ENCODE measurements at regions not wholly inside any gene's neighbourhood (a gene's known extent, or its start where the extent isn't known, plus 50 kb on each side); places are given as distances from the start of the nearest gene placed in this dataset.

DNA sequence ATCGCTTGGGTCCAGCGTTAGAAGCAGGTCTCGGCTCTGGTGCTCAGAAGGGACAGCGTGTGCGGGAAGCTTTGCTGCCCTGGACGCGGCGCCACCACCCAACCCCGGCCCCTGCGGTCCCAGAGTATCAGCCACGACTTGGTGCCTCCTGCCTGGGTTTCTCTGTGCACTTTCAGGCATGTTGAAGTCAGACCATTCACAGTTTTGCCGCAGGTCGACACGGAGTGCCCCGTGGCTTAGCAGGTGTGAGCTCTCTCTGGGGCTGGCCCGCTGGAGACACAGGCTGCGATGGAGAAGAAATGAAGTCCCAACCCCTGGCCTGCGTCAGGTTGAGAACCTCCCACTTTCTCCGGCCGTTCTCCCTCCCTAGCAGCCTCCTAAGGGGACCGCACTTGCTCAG is 494.5 kb downstream of the BRD1 start:
- DNase-seq = no peak
- intact Hi-C loops (cut with DNase I) = no loop called here
- TF ChIP-seq, protein P1, sequence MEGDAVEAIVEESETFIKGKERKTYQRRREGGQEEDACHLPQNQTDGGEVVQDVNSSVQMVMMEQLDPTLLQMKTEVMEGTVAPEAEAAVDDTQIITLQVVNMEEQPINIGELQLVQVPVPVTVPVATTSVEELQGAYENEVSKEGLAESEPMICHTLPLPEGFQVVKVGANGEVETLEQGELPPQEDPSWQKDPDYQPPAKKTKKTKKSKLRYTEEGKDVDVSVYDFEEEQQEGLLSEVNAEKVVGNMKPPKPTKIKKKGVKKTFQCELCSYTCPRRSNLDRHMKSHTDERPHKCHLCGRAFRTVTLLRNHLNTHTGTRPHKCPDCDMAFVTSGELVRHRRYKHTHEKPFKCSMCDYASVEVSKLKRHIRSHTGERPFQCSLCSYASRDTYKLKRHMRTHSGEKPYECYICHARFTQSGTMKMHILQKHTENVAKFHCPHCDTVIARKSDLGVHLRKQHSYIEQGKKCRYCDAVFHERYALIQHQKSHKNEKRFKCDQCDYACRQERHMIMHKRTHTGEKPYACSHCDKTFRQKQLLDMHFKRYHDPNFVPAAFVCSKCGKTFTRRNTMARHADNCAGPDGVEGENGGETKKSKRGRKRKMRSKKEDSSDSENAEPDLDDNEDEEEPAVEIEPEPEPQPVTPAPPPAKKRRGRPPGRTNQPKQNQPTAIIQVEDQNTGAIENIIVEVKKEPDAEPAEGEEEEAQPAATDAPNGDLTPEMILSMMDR (IDR thresholded peaks at IDR 0.05) = no peak
- no peak for TF ChIP-seq POLR2A (IDR thresholded peaks at IDR 0.05)
- H3K4me1 ChIP-seq = no peaks in the 10 kb centered on the region
- H3K27ac ChIP-seq = no peak overlapping the region
- H3K27me3 ChIP-seq = peaks cover 0 to 9% (median 0%) of the 10 kb centered on the region in 9 donors
- WGBS, 4 donors = 84 to 86% (median 84%) methylated on average over 19 to 21 of the region's 21 CpGs
- peaks cover 0 to 6% (median 0%) of the 10 kb centered on the region in 12 donors for H3K9me3 ChIP-seq
- H3K36me3 ChIP-seq = no peaks in the 10 kb centered on the region
- no peak overlapping the region for H3K4me3 ChIP-seq
- ATAC-seq = no peak

DNA sequence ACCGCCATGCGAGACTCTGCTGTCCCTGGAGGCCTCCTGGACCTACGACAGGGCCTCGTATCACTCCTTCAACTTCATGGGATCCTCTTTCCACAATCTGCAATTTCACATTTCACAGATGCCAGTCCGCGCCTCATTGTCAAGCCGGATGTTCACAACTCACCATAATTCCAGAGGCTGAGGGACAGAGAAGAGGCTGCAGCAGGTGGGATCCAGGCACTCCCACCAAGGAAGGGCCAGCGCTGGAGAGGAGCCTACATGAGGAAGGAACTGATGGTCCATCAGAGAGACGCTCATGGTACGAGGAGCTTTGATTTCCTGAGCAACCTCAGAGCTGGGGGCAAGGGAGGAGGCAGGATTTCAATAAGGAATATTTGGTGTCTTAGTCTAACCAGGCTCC is 495.0 kb downstream of the BRD1 start:
- ATAC-seq = no peak
- H3K4me3 ChIP-seq = no peak overlapping the region
- no peaks in the 10 kb centered on the region for H3K4me1 ChIP-seq
- intact Hi-C loops (cut with DNase I) = no loop called here
- peaks cover 0 to 9% (median 0%) of the 10 kb centered on the region in 9 donors for H3K27me3 ChIP-seq
- no peak for DNase-seq
- H3K27ac ChIP-seq = no peak overlapping the region
- WGBS, 4 donors = 66 to 89% (median 78%) methylated on average over 10 of the region's 10 CpGs
- peaks cover 0 to 9% (median 0%) of the 10 kb centered on the region in 12 donors for H3K9me3 ChIP-seq
- no peak for TF ChIP-seq POLR2A (IDR thresholded peaks at IDR 0.05)
- TF ChIP-seq, protein P1 (IDR thresholded peaks at IDR 0.05) = no peak
- H3K36me3 ChIP-seq = no peaks in the 10 kb centered on the region

DNA sequence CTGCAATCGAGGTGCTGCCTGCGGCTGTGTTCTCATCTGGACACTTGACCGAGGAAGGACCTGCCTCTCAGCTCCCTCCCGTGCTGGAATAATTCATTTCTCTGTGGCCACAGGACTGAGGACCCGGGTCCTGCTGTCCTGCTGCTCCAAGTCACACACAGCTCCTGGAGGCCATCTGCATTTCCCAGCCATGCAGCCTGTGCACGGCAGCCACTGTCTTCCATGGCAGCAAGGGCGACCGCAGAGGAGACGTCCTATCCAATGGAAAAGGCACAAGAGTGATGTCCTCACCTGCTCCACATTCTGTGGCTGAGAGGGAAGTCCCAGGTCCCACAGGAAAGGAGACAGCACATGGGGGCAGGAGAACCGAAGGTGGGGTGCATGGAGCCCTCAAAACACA is 495.8 kb downstream of the BRD1 start:
- H3K4me1 ChIP-seq = no peaks in the 10 kb centered on the region
- intact Hi-C loops (cut with DNase I) = no loop called here
- H3K4me3 ChIP-seq = no peak overlapping the region
- WGBS, 4 donors = 84 to 90% (median 87%) methylated on average over 8 to 10 of the region's 10 CpGs
- H3K27me3 ChIP-seq = peaks cover 0 to 9% (median 0%) of the 10 kb centered on the region in 9 donors
- TF ChIP-seq, protein P1 (IDR thresholded peaks at IDR 0.05) = no peak
- no peak for TF ChIP-seq POLR2A (IDR thresholded peaks at IDR 0.05)
- DNase-seq (no peak), ATAC-seq (no peak)
- no peaks in the 10 kb centered on the region for H3K36me3 ChIP-seq
- H3K27ac ChIP-seq = no peak overlapping the region
- peaks cover 0 to 17% (median 3%) of the 10 kb centered on the region in 12 donors for H3K9me3 ChIP-seq

DNA sequence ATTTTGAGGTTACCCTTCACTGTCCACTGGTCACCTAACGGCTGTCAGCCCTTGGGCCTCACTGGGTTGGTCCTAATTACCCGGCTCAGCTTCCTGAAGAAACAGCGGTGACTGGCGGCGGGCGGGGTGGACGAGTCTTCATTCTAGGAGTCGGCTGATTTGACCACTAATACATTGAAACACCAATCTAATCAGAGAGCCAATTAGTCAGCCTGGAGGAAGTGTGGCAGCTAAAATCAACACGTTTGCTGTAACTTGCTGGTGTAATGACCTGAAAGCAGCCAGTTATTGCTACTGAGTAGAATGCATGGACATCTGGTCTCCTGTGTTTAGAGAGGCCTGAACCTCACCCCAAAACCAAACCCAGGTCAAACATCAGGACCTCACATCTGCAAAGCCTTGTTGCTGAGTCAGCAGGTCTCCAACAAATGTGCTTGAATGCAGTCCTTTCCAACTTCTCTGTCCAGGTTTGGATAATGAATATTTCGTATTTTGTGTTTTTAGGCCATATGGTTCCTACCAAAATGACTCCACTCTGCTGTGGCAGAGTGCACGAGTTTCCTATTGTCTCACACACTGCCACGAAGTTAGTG is 496.4 kb downstream of the BRD1 start:
- Histone ChIP-seq H3K36me3 (no peaks in the 10 kb centered on the region), H3K27ac (no peak overlapping the region), H3K27me3 (peaks cover 0 to 9% (median 0%) of the 10 kb centered on the region in 9 donors), H3K4me3 (no peak overlapping the region), H3K9me3 (peaks cover 0 to 22% (median 4%) of the 10 kb centered on the region in 12 donors), H3K4me1 (no peaks in the 10 kb centered on the region)
- DNase-seq = no peak
- no peak for TF ChIP-seq POLR2A (IDR thresholded peaks at IDR 0.05)
- TF ChIP-seq, protein P1 (IDR thresholded peaks at IDR 0.05) = no peak
- intact Hi-C loops (cut with DNase I) = no loop called here
- no peak for ATAC-seq
- 53 to 62% (median 56%) methylated on average over 5 to 12 of the region's 12 CpGs for WGBS, 4 donors

Data from heart left ventricle (tissue), 16 donors.